Activated naive CD8-positive, alpha-beta T cell treated with anti-CD3 and anti-CD28 coated beads, Interleukin-2, amount 10 ng/mL, durations not matched to agents 7 days and 5 days (primary cell): ENCODE measurements at regions not wholly inside any gene's neighbourhood (a gene's known extent, or its start where the extent isn't known, plus 50 kb on each side); places are given as distances from the start of the nearest gene placed in this dataset.
"Not testable (repeated sequence)": the region's sequence is repeated elsewhere in the genome, so short reads cannot be mapped to it uniquely, and the experiment has no call there.

Experiments used
- ATAC-seq: fragments of 150-1000 bp; cut with Tn5 transposase; one replicate; pipeline ENCODE4 v1.10.0; 2021; ENCODE audit warnings: low read depth, moderate library complexity
- POLR2A ChIA-PET: fragments of 350-600 bp; sonication (Branson Sonifier 250); formaldehyde crosslinking; loops from one replicate; lab custom pipeline; 2021; ENCODE audit warnings: antibody characterized with exemption; lab: Charles Lee
- DNase-seq: peaks from one replicate; pipeline ENCODE4 v3.0.0; 2021
- H3K27ac Mint-ChIP-seq: one replicate; pipeline ENCODE4 v1.8.0; 2022; ENCODE audit warnings: mild to moderate bottlenecking, mixed read lengths
- H3K27me3 Mint-ChIP-seq: one replicate; pipeline ENCODE4 v1.8.0; 2022; ENCODE audit warnings: mild to moderate bottlenecking, moderate library complexity, mixed read lengths
- H3K36me3 Mint-ChIP-seq: one replicate; pipeline ENCODE4 v1.8.0; 2021; ENCODE audit warnings: mild to moderate bottlenecking, mixed read lengths
- H3K4me1 Mint-ChIP-seq: one replicate; pipeline ENCODE4 v1.8.0; 2021; ENCODE audit warnings: mixed read lengths
- H3K4me3 Mint-ChIP-seq: one replicate; pipeline ENCODE4 v1.8.0; 2022; ENCODE audit warnings: mild to moderate bottlenecking, moderate library complexity, mixed read lengths
- H3K9me3 Mint-ChIP-seq: one replicate; pipeline ENCODE4 v1.8.0; 2021; ENCODE audit warnings: mixed read lengths

DNA sequence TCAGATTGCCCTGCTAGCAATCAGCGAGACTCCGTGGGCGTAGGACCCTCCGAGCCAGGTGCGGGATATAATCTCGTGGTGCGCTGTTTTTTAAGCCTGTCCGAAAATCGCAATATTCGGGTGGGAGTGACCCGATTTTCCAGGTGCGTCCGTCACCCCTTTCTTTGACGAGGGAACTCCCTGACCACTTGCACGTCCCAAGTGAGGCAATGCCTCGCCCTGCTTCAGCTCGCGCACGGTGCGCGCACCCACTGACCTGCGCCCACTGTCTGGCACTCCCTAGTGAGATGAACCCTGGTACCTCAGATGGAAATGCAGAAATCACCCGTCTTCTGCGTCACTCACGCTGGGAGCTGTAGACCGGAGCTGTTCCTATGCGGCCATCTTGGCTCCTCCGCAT is 971.0 kb downstream of the NXPH1 start:
- H3K4me1 Mint-ChIP-seq, H3K4me3 Mint-ChIP-seq, ATAC-seq, H3K27me3 Mint-ChIP-seq, H3K36me3 Mint-ChIP-seq, POLR2A ChIA-PET, H3K9me3 Mint-ChIP-seq, DNase-seq, H3K27ac Mint-ChIP-seq: not testable (repeated sequence)

DNA sequence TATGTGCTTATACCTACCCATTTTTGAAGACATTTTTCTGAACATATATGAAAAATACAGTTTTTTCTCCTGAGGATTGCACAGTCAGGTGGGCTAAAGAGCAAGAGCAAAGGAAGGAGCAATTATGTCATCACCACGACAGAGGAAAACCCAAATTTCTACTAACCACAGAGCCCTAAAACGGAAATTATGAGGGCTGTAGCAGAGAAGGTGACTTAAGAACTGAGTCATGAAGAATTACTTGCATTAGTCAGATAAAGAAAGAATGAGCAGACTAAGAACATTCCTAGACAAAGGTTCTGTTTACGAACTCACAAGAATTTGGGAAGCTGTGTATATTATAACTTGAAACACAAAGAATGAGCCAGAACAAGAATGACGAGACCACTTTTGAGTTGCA is 974.4 kb downstream of the NXPH1 start:
- Mint-ChIP-seq H3K4me3 (no peak overlapping the region), H3K9me3 (no peaks in the 10 kb centered on the region)
- POLR2A ChIA-PET, result no interaction called here

DNA sequence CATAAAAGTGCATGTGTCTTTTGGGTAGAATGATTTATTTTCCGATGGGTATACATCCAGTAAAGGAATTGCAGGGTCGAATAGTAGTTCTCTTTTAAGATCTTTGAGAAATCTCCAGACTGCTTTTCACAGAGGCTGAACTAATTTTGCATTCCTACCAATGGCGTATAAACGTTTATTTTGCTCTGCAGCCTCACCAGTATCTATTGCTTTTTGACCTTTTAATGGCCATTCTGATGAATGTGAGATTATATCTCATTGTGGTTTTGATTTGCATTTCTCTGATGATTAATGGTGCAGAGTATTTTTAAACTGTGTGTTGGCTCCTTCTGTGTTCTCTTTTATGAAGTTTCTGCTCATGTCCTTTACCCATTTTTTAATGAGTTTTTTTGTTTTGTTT is 1020.1 kb downstream of the NXPH1 start:
- no peaks in the 10 kb centered on the region for H3K36me3 Mint-ChIP-seq
- POLR2A ChIA-PET, result no interaction called here
- no peak overlapping the region for H3K4me3 Mint-ChIP-seq
- H3K27ac Mint-ChIP-seq, result no peak overlapping the region
- DNase-seq (no peak), ATAC-seq (no peak)
- H3K27me3 Mint-ChIP-seq, result no peaks in the 10 kb centered on the region
- H3K4me1 Mint-ChIP-seq, result no peaks in the 10 kb centered on the region
- peaks cover 5% of the 10 kb centered on the region for H3K9me3 Mint-ChIP-seq

More for the DNA sequence above, 974.4 kb downstream of the NXPH1 start:
- no peak overlapping the region for H3K27ac Mint-ChIP-seq
- no peaks in the 10 kb centered on the region for H3K36me3 Mint-ChIP-seq
- no peak for DNase-seq
- ATAC-seq, result no peak
- no peaks in the 10 kb centered on the region for H3K4me1 Mint-ChIP-seq
- H3K27me3 Mint-ChIP-seq, result no peaks in the 10 kb centered on the region

- no peak overlapping the region for H3K27ac Mint-ChIP-seq
- peaks cover 8% of the 10 kb centered on the region for H3K9me3 Mint-ChIP-seq
- H3K27me3 Mint-ChIP-seq, result no peaks in the 10 kb centered on the region
- POLR2A ChIA-PET, result no interaction called here
- no peaks in the 10 kb centered on the region for H3K4me1 Mint-ChIP-seq
- no peak overlapping the region for H3K4me3 Mint-ChIP-seq
- DNase-seq, result no peak
- no peak for ATAC-seq
- H3K36me3 Mint-ChIP-seq, result no peaks in the 10 kb centered on the region
These were observed 1055.1 kb downstream of the NXPH1 start for GRCh38 chr7:9488555-9488954.

- Mint-ChIP-seq H3K27me3 (no peaks in the 10 kb centered on the region), H3K4me1 (no peaks in the 10 kb centered on the region), H3K36me3 (no peaks in the 10 kb centered on the region), H3K27ac (no peak overlapping the region), H3K9me3 (no peaks in the 10 kb centered on the region), H3K4me3 (no peak overlapping the region)
- no peak for DNase-seq
- ATAC-seq, result no peak
- POLR2A ChIA-PET, result no interaction called here
These were observed 1064.9 kb downstream of the NXPH1 start for GRCh38 chr7:9498303-9498702.

- DNase-seq, result no peak
- POLR2A ChIA-PET, result no interaction called here
- H3K4me3 Mint-ChIP-seq, result no peak overlapping the region
- H3K27ac Mint-ChIP-seq, result no peak overlapping the region
- ATAC-seq, result no peak
- no peaks in the 10 kb centered on the region for H3K4me1 Mint-ChIP-seq
- H3K27me3 Mint-ChIP-seq, result no peaks in the 10 kb centered on the region
- no peaks in the 10 kb centered on the region for H3K9me3 Mint-ChIP-seq
- no peaks in the 10 kb centered on the region for H3K36me3 Mint-ChIP-seq
These were observed 1068.9 kb downstream of the NXPH1 start for GRCh38 chr7:9502269-9502668.

DNA sequence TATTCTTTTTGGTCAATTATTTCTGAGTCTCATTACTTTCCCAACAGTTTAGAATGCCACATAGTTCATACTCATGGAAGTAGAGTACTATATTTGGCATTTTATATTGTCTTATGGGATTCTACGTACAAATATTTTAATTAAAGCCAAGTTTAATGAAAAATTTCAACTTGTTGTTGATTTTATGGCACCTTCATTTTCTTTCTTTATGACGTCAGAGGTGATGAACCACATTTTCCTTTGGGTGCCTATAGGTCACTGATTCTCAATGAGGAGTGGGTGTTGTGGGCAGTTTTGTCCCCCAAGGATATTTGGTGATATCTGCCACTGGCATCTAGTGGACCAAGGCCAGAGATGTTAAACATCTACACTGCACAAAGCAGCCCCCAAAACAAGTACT is 1071.3 kb downstream of the NXPH1 start:
- DNase-seq, result no peak
- H3K27me3 Mint-ChIP-seq, result no peaks in the 10 kb centered on the region

GRCh38 chr7:9505516-9505915 is 1072.1 kb downstream of the NXPH1 start:
- Mint-ChIP-seq H3K9me3 (no peaks in the 10 kb centered on the region), H3K27me3 (no peaks in the 10 kb centered on the region), H3K36me3 (no peaks in the 10 kb centered on the region), H3K4me1 (no peaks in the 10 kb centered on the region), H3K4me3 (no peak overlapping the region), H3K27ac (no peak overlapping the region)
- DNase-seq (no peak), ATAC-seq (no peak)
- POLR2A ChIA-PET, result no interaction called here

More for the DNA sequence above, 1071.3 kb downstream of the NXPH1 start:
- Mint-ChIP-seq H3K4me3 (no peak overlapping the region), H3K36me3 (no peaks in the 10 kb centered on the region), H3K4me1 (no peaks in the 10 kb centered on the region), H3K9me3 (no peaks in the 10 kb centered on the region), H3K27ac (no peak overlapping the region)
- no peak for ATAC-seq
- POLR2A ChIA-PET, result no interaction called here

DNA sequence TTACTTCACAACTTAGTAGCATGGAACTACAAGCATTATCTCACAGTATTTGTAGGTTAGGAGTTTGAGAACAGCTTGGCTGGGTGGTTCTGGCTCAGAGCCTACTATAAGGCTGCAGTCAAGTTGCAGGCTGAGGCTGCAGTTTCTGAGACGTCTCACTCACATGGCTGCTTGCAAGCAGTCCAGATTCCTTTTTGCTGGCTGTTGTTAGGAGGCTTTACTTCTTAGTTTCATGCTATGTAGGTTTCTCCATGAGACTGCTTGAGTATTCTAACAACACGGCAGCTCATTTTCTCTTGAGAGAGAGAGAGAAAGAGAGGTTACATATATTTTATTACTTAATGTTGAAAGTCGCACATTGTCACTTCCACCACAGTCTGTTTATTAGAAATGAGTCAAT is 1073.9 kb downstream of the NXPH1 start:
- ATAC-seq (no peak), DNase-seq (no peak)
- H3K4me1 Mint-ChIP-seq, result no peaks in the 10 kb centered on the region
- no peaks in the 10 kb centered on the region for H3K9me3 Mint-ChIP-seq
- no peak overlapping the region for H3K4me3 Mint-ChIP-seq
- H3K27ac Mint-ChIP-seq, result no peak overlapping the region
- H3K27me3 Mint-ChIP-seq, result no peaks in the 10 kb centered on the region
- no peaks in the 10 kb centered on the region for H3K36me3 Mint-ChIP-seq
- POLR2A ChIA-PET, result no interaction called here

GRCh38 chr7:9516662-9517061 is 1083.3 kb downstream of the NXPH1 start:
- POLR2A ChIA-PET, result no interaction called here
- DNase-seq (no peak), ATAC-seq (no peak)
- H3K4me3 Mint-ChIP-seq, result no peak overlapping the region
- no peaks in the 10 kb centered on the region for H3K4me1 Mint-ChIP-seq
- no peaks in the 10 kb centered on the region for H3K36me3 Mint-ChIP-seq
- no peak overlapping the region for H3K27ac Mint-ChIP-seq
- H3K27me3 Mint-ChIP-seq, result no peaks in the 10 kb centered on the region
- peaks cover 2% of the 10 kb centered on the region for H3K9me3 Mint-ChIP-seq

- Mint-ChIP-seq H3K4me3 (no peak overlapping the region), H3K4me1 (no peaks in the 10 kb centered on the region), H3K27me3 (no peaks in the 10 kb centered on the region), H3K27ac (no peak overlapping the region), H3K9me3 (no peaks in the 10 kb centered on the region), H3K36me3 (no peaks in the 10 kb centered on the region)
- POLR2A ChIA-PET, result no interaction called here
- DNase-seq (no peak), ATAC-seq (no peak)
These were observed 1090.2 kb downstream of the NXPH1 start for GRCh38 chr7:9523579-9523978.

DNA sequence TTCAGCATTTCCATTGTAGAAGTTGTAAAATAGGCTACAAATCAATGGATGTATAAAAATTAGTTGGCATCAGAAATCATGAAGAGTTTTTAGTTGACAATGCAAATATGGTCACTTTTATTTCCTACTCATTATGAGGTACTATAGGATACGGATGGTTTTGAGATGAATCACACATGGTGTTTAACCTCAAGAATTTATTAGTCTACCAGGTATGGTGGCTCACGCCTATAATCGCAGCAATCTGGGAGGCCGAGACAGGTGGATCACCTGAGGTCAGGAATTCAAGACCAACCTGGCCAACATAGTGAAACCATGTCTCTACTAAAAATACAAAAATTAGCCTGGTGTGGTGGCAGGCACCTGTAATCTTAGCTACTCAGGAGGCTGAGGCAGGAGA is 1119.0 kb downstream of the NXPH1 start:
- DNase-seq, H3K27ac Mint-ChIP-seq, H3K9me3 Mint-ChIP-seq, H3K27me3 Mint-ChIP-seq, H3K36me3 Mint-ChIP-seq, H3K4me1 Mint-ChIP-seq, POLR2A ChIA-PET, ATAC-seq, H3K4me3 Mint-ChIP-seq: not testable (repeated sequence)

DNA sequence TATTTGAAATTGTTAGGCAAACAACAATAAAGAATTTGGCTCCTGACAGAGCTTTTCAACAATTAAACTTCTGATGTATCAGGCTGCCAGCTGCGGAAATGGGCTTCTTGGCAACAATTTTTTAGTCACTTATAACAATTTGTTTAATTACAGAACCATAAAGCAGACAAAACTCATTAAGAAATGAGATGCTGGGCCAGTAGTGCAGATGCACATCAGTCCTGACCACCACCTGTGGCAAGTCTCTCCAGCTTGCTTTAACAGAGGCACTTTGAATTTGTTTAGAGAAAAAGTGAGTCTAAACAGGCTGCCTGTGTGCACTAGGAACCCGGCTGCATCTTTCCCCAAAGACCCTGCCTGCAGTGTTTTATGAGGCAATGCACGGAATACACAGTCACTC is 1124.4 kb downstream of the NXPH1 start:
- no peak overlapping the region for H3K4me3 Mint-ChIP-seq
- H3K4me1 Mint-ChIP-seq, result no peaks in the 10 kb centered on the region
- no peak overlapping the region for H3K27ac Mint-ChIP-seq
- no peaks in the 10 kb centered on the region for H3K27me3 Mint-ChIP-seq
- DNase-seq (no peak), ATAC-seq (no peak)
- H3K36me3 Mint-ChIP-seq, result no peaks in the 10 kb centered on the region
- POLR2A ChIA-PET, result no interaction called here
- H3K9me3 Mint-ChIP-seq, result no peaks in the 10 kb centered on the region

DNA sequence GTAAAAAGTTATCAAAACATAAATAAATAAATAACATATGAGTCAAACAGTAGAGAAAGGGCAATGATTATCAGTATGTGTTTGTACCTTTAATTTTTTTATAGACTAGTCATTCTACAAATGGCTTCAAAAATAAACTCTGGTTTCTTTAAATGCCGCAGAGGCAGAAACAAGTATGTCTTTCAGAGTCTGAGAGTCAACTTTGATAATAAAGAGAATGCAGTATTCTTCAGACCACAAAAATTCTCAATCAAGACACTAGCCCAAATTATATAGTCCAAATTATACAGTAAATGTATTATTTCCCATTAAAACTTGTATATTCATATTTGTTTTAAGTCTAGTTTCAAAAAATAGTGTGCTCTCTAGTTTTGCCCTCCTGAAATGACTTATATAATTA is 1142.3 kb downstream of the NXPH1 start:
- Mint-ChIP-seq H3K9me3 (peaks cover 5% of the 10 kb centered on the region), H3K27me3 (no peaks in the 10 kb centered on the region)
- POLR2A ChIA-PET, result no interaction called here

DNA sequence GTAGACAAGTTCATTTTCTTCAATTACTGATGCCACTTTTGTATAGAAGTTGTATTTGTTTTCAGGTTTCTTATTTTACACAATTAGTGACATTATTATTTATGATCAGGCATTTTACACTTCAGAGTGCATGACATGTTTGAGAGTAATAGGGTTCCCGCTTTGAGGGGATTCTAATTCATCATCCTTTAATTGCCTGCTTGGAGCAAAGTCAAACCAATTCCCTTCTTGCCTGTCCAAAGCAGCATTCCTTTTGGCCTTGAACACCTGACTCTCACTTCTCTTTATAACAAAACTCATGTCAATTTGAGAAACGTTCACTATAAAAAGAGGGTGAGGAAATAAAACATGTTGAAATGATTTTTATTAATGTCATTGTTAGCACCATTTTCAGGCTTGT is 1149.4 kb downstream of the NXPH1 start:
- Mint-ChIP-seq H3K27ac (no peak overlapping the region), H3K4me3 (no peak overlapping the region), H3K9me3 (no peaks in the 10 kb centered on the region), H3K36me3 (no peaks in the 10 kb centered on the region), H3K27me3 (no peaks in the 10 kb centered on the region), H3K4me1 (no peaks in the 10 kb centered on the region)
- ATAC-seq (no peak), DNase-seq (no peak)
- POLR2A ChIA-PET, result no interaction called here

More for the DNA sequence above, 1142.3 kb downstream of the NXPH1 start:
- ATAC-seq (no peak), DNase-seq (no peak)
- Mint-ChIP-seq H3K4me1 (no peaks in the 10 kb centered on the region), H3K27ac (no peak overlapping the region), H3K36me3 (no peaks in the 10 kb centered on the region), H3K4me3 (no peak overlapping the region)
